ENCODE measurements at regions not wholly inside any gene's neighbourhood (a gene's known extent, or its start where the extent isn't known, plus 50 kb on each side); places are given as distances from the start of the nearest gene placed in this dataset.

DNA sequence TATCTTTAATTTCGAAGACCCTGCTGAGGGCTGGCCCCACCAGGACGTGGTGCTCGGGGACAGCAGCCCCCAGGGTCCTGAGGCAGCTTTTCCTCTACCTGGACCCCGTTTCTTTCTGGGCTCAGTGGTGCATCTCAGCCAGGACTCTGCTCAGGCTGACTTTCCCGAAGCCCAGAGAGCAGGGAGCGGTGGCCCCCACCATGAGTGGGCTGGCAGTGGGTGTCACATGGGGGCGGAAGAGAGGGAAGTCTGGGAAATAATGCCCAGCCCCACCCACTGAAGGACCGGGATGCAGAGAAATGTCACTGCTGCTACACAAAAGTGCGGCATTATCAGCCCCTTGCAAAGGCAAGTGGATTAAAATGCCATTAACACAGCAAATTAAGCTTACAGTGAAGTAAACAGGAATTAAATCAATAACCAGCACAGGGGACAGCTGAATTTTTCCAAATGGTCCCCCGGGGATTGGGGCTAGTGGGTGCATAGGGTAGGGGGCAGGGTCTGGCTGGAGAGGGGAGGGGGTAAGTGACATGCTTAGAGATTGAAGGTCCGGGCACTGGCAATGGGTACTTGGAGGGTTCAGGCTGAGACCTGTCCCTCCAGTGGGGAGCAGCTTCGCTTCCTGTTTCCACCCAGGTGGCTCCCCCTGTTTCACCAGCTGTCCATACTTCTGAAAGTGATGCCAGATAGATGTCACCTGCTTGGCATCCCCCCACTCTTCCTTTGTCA is 177.3 kb downstream of the URI1 start:
- dilution Hi-C loops (cut with HindIII; ENCODE audit: low sequenced_read_pairs, unreplicated experiment) (no loop called here), in situ Hi-C loops (cut with MboI; ENCODE audit: low sequenced_read_pairs) (no loop called here), intact Hi-C loops (cut with micrococcal nuclease) (no loop called here)
- no peaks in the 10 kb centered on the region for H3K4me1 ChIP-seq (ENCODE audit: control insufficient read depth, insufficient read depth, low read length)
- no peak overlapping the region for H3K18ac ChIP-seq (ENCODE audit: low read depth, low read length)
- TF ChIP-seq POLR2A (IDR thresholded peaks at IDR 0.05; ENCODE audit: low read depth, low read length) (no peak), CEBPB (IDR thresholded peaks at IDR 0.05; ENCODE audit: low read depth, low read length) (no peak), SMC3 (IDR thresholded peaks at IDR 0.05; ENCODE audit: low read depth, low read length) (no peak), RAD21 (IDR thresholded peaks at IDR 0.05; ENCODE audit: low read length) (no peak), MXI1 (IDR thresholded peaks at IDR 0.05; ENCODE audit: borderline replicate concordance, low read depth, low read length) (no peak), RCOR1 (IDR thresholded peaks at IDR 0.05; ENCODE audit: insufficient replicate concordance, low read length) (no peak), BHLHE40 (IDR thresholded peaks at IDR 0.05; ENCODE audit: low read depth, low read length) (no peak), MAFK (IDR thresholded peaks at IDR 0.05; ENCODE audit: low read depth, low read length) (no peak), FOS (IDR thresholded peaks at IDR 0.05; ENCODE audit: low read depth, low read length) (no peak), RFX5 (IDR thresholded peaks at IDR 0.05; ENCODE audit: low read depth, low read length) (no peak), NFE2L2 (IDR thresholded peaks at IDR 0.05; ENCODE audit: low read depth, low read length) (no peak), CHD1 (IDR thresholded peaks at IDR 0.05; ENCODE audit: low read depth, low read length) (no peak), MAZ (IDR thresholded peaks at IDR 0.05; ENCODE audit: borderline replicate concordance, low read depth, low read length) (no peak)
- TF ChIP-seq, protein P1, sequence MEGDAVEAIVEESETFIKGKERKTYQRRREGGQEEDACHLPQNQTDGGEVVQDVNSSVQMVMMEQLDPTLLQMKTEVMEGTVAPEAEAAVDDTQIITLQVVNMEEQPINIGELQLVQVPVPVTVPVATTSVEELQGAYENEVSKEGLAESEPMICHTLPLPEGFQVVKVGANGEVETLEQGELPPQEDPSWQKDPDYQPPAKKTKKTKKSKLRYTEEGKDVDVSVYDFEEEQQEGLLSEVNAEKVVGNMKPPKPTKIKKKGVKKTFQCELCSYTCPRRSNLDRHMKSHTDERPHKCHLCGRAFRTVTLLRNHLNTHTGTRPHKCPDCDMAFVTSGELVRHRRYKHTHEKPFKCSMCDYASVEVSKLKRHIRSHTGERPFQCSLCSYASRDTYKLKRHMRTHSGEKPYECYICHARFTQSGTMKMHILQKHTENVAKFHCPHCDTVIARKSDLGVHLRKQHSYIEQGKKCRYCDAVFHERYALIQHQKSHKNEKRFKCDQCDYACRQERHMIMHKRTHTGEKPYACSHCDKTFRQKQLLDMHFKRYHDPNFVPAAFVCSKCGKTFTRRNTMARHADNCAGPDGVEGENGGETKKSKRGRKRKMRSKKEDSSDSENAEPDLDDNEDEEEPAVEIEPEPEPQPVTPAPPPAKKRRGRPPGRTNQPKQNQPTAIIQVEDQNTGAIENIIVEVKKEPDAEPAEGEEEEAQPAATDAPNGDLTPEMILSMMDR (conservative IDR thresholded peaks at IDR 0.05; ENCODE audit: low read depth, low read length) = no peak
- TF ChIP-seq, protein P2, sequence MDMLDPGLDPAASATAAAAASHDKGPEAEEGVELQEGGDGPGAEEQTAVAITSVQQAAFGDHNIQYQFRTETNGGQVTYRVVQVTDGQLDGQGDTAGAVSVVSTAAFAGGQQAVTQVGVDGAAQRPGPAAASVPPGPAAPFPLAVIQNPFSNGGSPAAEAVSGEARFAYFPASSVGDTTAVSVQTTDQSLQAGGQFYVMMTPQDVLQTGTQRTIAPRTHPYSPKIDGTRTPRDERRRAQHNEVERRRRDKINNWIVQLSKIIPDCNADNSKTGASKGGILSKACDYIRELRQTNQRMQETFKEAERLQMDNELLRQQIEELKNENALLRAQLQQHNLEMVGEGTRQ (IDR thresholded peaks at IDR 0.05; ENCODE audit: low read depth, low read length) = no peak
- TF ChIP-seq, protein P3, sequence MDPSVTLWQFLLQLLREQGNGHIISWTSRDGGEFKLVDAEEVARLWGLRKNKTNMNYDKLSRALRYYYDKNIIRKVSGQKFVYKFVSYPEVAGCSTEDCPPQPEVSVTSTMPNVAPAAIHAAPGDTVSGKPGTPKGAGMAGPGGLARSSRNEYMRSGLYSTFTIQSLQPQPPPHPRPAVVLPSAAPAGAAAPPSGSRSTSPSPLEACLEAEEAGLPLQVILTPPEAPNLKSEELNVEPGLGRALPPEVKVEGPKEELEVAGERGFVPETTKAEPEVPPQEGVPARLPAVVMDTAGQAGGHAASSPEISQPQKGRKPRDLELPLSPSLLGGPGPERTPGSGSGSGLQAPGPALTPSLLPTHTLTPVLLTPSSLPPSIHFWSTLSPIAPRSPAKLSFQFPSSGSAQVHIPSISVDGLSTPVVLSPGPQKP (IDR thresholded peaks at IDR 0.05; ENCODE audit: borderline replicate concordance, low read depth, low read length) = no peak
- no peak overlapping the region for H4K8ac ChIP-seq (ENCODE audit: low read depth in 2 of 2, low read length in 2 of 2)
- H3K27ac ChIP-seq (ENCODE audit: insufficient read depth, low read length) = no peak overlapping the region
- H3K4ac ChIP-seq (ENCODE audit: low read depth, low read length) = no peak overlapping the region
- no peak overlapping the region for H3K4me3 ChIP-seq (ENCODE audit: insufficient read depth, low read depth, low read length)
- DNase-seq = no peak
- H3K36me3 ChIP-seq (ENCODE audit: control insufficient read depth, insufficient read depth, low read length) = no peaks in the 10 kb centered on the region
- H3K9ac ChIP-seq (ENCODE audit: low read depth, low read length) = no peak overlapping the region
- no peak overlapping the region for H2AK5ac ChIP-seq (ENCODE audit: low read depth, low read length)
- H2BK20ac ChIP-seq (ENCODE audit: low read depth, low read length) = no peak overlapping the region
- no peak overlapping the region for H2AK9ac ChIP-seq (replicated peaks; ENCODE audit: low read depth, low read length, poor library complexity)
- no peak overlapping the region for H4K5ac ChIP-seq (ENCODE audit: low read depth, low read length)
- no peak overlapping the region for H3K56ac ChIP-seq (ENCODE audit: extremely low read depth, insufficient read depth, low read length)
- no peaks in the 10 kb centered on the region for H3K9me1 ChIP-seq (ENCODE audit: insufficient read depth, low read length)
- 12% methylated on average over 3 of the region's 12 CpGs; no CpG with 5 or more reads in 1 of the 2 experiments for WGBS, 2 experiments (ENCODE audit: extremely low coverage in 2 of 2, insufficient read length in 1 of 2)
- H2BK5ac ChIP-seq (ENCODE audit: low read depth, low read length, poor library complexity, severe bottlenecking) = no peak overlapping the region
- no peaks in the 10 kb centered on the region for H4K20me1 ChIP-seq (ENCODE audit: insufficient read depth, low read length)
- POLR2A ChIA-PET (ENCODE audit: unreplicated experiment) = no interaction called here
- H3K23ac ChIP-seq (ENCODE audit: low read depth, low read length) = no peak overlapping the region
- H3K4me2 ChIP-seq (ENCODE audit: low read depth, low read length) = no peak overlapping the region
- no peaks in the 10 kb centered on the region for H3K79me1 ChIP-seq (ENCODE audit: low read depth in 1 of 2, low read length in 2 of 2)
- H2AFZ ChIP-seq (replicated peaks; ENCODE audit: low read length, poor library complexity) = no peak overlapping the region
- CTCF ChIA-PET = no interaction called here
- BruUV-seq (replicated peaks) = no TSS peak
- no peak overlapping the region for H2BK15ac ChIP-seq (ENCODE audit: low read depth, low read length)
- H4K91ac ChIP-seq (ENCODE audit: insufficient read depth, low read depth, low read length) = no peak overlapping the region
- no peaks in the 10 kb centered on the region for H3K27me3 ChIP-seq (ENCODE audit: control insufficient read depth, insufficient read depth, low read length)
- H3K9me3 ChIP-seq (ENCODE audit: control insufficient read depth, insufficient read depth, low read length) = peaks cover 20% of the 10 kb centered on the region; the same call in 1 of the 2 replicates
- H3K14ac ChIP-seq (replicated peaks; ENCODE audit: low read depth, low read length) = no peak overlapping the region
- no peak overlapping the region for H2BK120ac ChIP-seq (ENCODE audit: low read depth, low read length)
- ATAC-seq (ENCODE audit: low read depth) = no peak

All from IMR-90 (cell line).